ENCODE measurements at regions not wholly inside any gene's neighbourhood (a gene's known extent, or its start where the extent isn't known, plus 50 kb on each side); places are given as distances from the start of the nearest gene placed in this dataset.

- no peak for TF ChIP-seq TAF1 (IDR thresholded peaks at IDR 0.05; ENCODE audit: borderline replicate concordance, low read depth, low read length)
- TF ChIP-seq CTCF (IDR thresholded peaks at IDR 0.05) = no peak
- no peak for TF ChIP-seq POLR2AphosphoS5 (IDR thresholded peaks at IDR 0.05; ENCODE audit: low read depth, low read length)
- no peak for TF ChIP-seq GABPA (IDR thresholded peaks at IDR 0.05; ENCODE audit: low read depth)
- TF ChIP-seq SMC3 (IDR thresholded peaks at IDR 0.05; ENCODE audit: low read depth, low read length) = no peak
- no peak for TF ChIP-seq EP300 (IDR thresholded peaks at IDR 0.05; ENCODE audit: borderline replicate concordance in 1 of 2, low read depth in 1 of 2, low read length in 1 of 2)
- TF ChIP-seq, protein P1, sequence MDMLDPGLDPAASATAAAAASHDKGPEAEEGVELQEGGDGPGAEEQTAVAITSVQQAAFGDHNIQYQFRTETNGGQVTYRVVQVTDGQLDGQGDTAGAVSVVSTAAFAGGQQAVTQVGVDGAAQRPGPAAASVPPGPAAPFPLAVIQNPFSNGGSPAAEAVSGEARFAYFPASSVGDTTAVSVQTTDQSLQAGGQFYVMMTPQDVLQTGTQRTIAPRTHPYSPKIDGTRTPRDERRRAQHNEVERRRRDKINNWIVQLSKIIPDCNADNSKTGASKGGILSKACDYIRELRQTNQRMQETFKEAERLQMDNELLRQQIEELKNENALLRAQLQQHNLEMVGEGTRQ (IDR thresholded peaks at IDR 0.05; ENCODE audit: borderline replicate concordance, low read depth, low read length) = no peak
- TF ChIP-seq RFX5 (IDR thresholded peaks at IDR 0.05; ENCODE audit: low read length) = no peak
- no peak for TF ChIP-seq JUND (IDR thresholded peaks at IDR 0.05)
- TF ChIP-seq ZBTB33 (IDR thresholded peaks at IDR 0.05; ENCODE audit: borderline replicate concordance, low read depth) = no peak
- TF ChIP-seq TEAD4 (IDR thresholded peaks at IDR 0.05; ENCODE audit: borderline replicate concordance, insufficient read depth) = no peak
- no peak for TF ChIP-seq MXI1 (IDR thresholded peaks at IDR 0.05; ENCODE audit: low read depth, low read length)
These were observed 107.2 kb upstream of the SLC25A36 start for GRCh38 chr3:140834266-140835037.
